Bronchial epithelial cell (primary cell): ENCODE measurements at regions not wholly inside any gene's neighbourhood (a gene's known extent, or its start where the extent isn't known, plus 50 kb on each side); places are given as distances from the start of the nearest gene placed in this dataset.

Experiments used
- DNase-seq: peaks from one replicate; pipeline ENCODE4 v3.0.0-alpha.2; 2010; ENCODE audit warnings: low read depth
- FAIRE-seq: peaks from 2 replicates; lab custom pipeline; 2011; peaks lifted over from hg19 to GRCh38; lab: Jason Lieb, UNC
- H3K27me3 ChIP-seq: 2 replicates; pipeline ENCODE4 v1.5.1; 2011; ENCODE audit warnings: low read length; ENCODE audit not compliant: control insufficient read depth, insufficient read depth
- H3K36me3 ChIP-seq: 2 replicates; pipeline ENCODE4 v1.5.1; 2011; ENCODE audit warnings: low read length; ENCODE audit not compliant: control insufficient read depth, insufficient read depth
- H3K4me3 ChIP-seq: 2 replicates; pipeline ENCODE4 v1.5.1; 2011; ENCODE audit warnings: mild to moderate bottlenecking, low read depth, low read length, control low read depth
- TF ChIP-seq, protein P1 (sequence below): IDR thresholded peaks from 2 replicates; pipeline ENCODE4 v1.5.1; 2011; ENCODE audit warnings: mild to moderate bottlenecking, moderate library complexity, low read length, control low read depth, inconsistent platforms; ENCODE audit not compliant: insufficient read depth, severe bottlenecking

DNA sequence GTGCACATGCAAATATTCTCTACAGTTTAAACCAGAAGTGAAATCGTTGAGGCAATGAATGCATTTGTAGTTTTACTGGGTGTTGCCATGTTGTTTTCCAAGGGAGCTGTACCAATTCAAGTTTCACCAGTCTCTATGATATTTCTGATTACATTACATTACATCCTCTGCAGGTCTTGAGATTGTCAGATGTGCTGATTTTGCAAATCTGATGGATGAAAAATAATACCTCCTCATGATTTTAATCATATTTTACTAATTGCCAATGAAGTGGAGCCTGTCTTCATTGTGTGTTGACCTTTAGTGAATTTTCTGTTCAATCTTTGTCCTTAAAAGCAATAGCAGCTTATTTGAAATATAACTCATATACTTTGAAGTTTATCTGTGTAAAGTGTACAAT lies 282.4 kb downstream of the NR2F2 start:
- no peaks in the 10 kb centered on the region for H3K27me3 ChIP-seq
- no peak overlapping the region for H3K4me3 ChIP-seq
- no peak for FAIRE-seq
- TF ChIP-seq, protein P1, sequence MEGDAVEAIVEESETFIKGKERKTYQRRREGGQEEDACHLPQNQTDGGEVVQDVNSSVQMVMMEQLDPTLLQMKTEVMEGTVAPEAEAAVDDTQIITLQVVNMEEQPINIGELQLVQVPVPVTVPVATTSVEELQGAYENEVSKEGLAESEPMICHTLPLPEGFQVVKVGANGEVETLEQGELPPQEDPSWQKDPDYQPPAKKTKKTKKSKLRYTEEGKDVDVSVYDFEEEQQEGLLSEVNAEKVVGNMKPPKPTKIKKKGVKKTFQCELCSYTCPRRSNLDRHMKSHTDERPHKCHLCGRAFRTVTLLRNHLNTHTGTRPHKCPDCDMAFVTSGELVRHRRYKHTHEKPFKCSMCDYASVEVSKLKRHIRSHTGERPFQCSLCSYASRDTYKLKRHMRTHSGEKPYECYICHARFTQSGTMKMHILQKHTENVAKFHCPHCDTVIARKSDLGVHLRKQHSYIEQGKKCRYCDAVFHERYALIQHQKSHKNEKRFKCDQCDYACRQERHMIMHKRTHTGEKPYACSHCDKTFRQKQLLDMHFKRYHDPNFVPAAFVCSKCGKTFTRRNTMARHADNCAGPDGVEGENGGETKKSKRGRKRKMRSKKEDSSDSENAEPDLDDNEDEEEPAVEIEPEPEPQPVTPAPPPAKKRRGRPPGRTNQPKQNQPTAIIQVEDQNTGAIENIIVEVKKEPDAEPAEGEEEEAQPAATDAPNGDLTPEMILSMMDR: no peak
- DNase-seq: no peak
- H3K36me3 ChIP-seq: no peaks in the 10 kb centered on the region

DNA sequence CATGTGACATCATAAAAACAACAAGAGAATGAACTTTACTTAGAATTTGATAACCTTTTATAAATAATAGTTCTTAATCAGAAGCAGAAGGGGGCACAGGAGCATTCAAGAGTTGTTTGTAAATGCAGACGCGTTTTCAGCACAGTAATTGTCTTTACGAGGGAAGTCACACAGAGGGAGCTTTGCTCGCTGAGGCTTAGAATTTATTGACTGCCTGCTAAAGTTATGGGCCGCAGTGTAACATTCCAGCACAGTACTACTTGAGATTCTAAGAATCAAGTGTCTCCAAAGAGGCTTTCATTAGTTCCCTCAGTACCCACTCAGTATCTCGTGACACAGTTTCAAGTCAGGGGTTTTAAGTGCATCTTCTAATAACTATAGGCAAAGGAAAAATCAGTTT lies 288.7 kb downstream of the NR2F2 start:
- no peak for DNase-seq
- no peaks in the 10 kb centered on the region for H3K27me3 ChIP-seq
- TF ChIP-seq, protein P1: no peak
- H3K36me3 ChIP-seq: no peaks in the 10 kb centered on the region
- H3K4me3 ChIP-seq: no peak overlapping the region
- no peak for FAIRE-seq

DNA sequence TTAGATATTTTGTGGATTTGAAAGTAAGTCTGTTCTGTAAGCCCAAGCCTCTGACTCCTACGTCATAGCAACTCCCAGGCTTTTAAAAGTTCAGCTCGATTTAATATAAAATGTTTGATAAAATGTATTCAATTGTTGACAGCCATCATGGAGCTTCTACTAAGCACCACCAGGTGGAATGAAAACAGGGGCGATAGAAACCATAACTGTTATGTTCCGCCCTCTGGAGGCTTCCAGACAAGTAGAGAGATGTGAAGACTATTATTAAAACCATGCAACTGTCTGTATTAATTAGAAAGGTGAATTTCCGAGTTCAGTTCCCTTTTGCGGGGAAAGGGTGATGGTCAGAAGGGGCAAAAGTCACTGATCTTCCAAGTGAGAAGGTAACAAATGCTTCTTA lies 292.2 kb downstream of the NR2F2 start:
- no peaks in the 10 kb centered on the region for H3K36me3 ChIP-seq
- no peak for DNase-seq
- H3K27me3 ChIP-seq: no peaks in the 10 kb centered on the region
- no peak for FAIRE-seq
- TF ChIP-seq, protein P1: no peak
- H3K4me3 ChIP-seq: no peak overlapping the region

DNA sequence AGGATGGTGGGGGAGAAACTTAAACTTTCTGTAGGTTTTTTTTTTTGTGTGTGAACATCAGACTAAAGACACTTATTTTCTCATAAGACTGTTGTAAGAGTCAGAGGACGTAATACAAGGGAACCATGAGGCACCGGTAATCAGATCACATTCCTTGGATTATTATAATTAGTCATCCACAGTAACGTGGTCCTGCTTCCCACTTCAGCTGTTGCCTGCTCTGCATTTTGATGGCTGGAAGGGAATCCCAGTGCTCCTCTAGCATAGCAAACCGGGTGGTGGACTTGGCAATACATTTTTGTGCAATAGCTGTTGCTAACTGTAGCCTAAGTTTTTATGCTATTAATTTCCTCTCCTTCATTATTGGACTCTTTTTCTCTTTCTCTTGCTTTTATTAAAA lies 294.8 kb downstream of the NR2F2 start:
- TF ChIP-seq, protein P1: no peak
- no peaks in the 10 kb centered on the region for H3K27me3 ChIP-seq
- no peak overlapping the region for H3K4me3 ChIP-seq
- DNase-seq (no peak), FAIRE-seq (no peak)
- no peaks in the 10 kb centered on the region for H3K36me3 ChIP-seq

DNA sequence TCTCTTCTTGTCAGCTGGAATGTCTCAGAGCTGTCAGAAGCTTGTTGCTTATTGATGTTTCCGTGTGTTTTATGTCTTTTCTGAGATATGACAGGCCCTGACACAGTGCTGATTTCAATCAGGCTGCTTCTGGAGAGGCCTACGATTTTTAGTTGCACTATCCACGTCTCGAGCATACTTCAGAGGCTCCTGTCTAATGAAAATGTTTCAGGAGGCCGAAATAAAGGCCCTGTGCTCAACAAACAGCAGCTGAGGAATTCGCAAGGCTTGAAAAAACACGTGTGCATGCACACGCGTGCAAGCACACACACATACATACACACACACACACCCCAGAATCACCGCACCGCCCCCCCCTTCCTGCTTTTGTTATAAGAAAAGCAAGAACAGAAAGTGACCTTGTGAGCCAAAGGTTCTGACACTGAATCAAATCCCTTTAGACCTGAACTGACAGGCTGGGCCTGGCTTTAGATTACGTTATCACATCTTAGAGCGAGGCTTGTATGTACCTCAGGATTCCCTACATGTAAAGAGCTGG lies 296.6 kb downstream of the NR2F2 start:
- Histone ChIP-seq H3K36me3 (no peaks in the 10 kb centered on the region), H3K27me3 (no peaks in the 10 kb centered on the region), H3K4me3 (no peak overlapping the region)
- TF ChIP-seq, protein P1: no peak
- DNase-seq (no peak), FAIRE-seq (no peak)

DNA sequence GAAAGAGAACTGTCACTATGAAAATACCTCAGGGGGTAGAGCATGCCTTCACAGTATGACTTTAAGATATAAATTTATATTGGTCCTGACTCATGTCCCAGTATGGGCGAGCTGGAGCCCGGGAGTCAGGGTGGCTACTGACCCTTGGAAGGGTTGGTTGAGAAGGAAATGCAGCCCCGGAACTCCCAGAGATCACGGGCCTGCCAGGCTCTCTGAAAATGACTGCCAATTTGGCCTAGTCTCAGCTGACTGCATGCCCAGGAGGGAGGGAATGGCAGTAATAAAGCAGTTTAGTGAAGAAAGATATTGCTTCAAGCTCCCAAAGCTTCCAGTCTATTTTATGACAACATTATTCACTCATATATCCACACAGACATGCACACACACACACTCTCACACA lies 299.0 kb downstream of the NR2F2 start:
- no peaks in the 10 kb centered on the region for H3K36me3 ChIP-seq
- H3K27me3 ChIP-seq: no peaks in the 10 kb centered on the region
- TF ChIP-seq, protein P1: no peak
- no peak overlapping the region for H3K4me3 ChIP-seq
- DNase-seq: no peak
- FAIRE-seq: no peak
